ENCODE measurements at regions not wholly inside any gene's neighbourhood (a gene's known extent, or its start where the extent isn't known, plus 50 kb on each side); places are given as distances from the start of the nearest gene placed in this dataset.
A peak's percentile ranks its signal among the peaks of the same experiment; 100 is the strongest.

DNA sequence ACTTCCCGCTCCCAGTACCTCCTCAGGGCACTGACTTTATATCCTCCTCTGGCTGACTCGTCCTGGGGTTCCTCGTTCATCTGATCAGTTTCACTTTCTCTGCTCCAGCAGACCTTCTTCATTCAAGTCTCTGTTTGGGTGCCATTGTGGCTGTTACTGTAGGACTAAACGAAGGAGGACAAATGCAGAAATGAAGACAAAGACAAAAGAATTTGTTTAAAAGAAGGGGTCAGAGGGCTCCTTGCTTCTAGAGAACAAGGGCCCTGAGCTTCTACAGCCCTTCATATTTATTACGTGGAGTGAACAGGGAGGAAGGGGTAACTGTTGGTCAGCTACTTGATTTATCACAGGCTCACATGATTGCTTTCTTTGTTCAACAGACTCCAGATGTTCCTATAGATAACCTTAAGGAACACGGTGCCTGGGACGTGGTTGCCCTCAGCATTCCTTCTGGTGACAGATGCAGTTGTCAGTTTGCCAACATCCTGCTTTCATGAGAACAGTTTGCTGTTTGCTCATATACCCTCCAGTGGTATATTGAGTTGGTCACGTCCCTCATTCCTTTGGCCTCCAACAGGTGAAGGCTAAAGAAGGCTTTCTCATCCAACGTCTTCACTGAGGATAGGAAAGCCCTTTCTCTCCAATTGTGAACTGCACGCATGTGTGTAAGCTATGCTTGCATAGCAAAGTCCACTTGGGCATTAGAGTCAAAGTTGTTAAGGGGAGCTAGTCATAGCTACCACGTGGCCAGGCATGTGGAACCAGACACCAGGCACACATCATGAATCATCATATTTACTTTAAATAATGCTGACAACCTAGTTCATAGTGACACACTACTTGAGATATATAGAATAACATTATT, 69.1 kb upstream of the BTN3A2 start:
- TF ChIP-seq, protein P1, sequence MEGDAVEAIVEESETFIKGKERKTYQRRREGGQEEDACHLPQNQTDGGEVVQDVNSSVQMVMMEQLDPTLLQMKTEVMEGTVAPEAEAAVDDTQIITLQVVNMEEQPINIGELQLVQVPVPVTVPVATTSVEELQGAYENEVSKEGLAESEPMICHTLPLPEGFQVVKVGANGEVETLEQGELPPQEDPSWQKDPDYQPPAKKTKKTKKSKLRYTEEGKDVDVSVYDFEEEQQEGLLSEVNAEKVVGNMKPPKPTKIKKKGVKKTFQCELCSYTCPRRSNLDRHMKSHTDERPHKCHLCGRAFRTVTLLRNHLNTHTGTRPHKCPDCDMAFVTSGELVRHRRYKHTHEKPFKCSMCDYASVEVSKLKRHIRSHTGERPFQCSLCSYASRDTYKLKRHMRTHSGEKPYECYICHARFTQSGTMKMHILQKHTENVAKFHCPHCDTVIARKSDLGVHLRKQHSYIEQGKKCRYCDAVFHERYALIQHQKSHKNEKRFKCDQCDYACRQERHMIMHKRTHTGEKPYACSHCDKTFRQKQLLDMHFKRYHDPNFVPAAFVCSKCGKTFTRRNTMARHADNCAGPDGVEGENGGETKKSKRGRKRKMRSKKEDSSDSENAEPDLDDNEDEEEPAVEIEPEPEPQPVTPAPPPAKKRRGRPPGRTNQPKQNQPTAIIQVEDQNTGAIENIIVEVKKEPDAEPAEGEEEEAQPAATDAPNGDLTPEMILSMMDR (IDR thresholded peaks at IDR 0.05), result peak in 3 of 6 experiments; percentile 40
- TF ChIP-seq POLR2A (IDR thresholded peaks at IDR 0.05), result peak in 1 of 2 donors; percentile 65
